ENCODE measurements at regions not wholly inside any gene's neighbourhood (a gene's known extent, or its start where the extent isn't known, plus 50 kb on each side); places are given as distances from the start of the nearest gene placed in this dataset.

DNA sequence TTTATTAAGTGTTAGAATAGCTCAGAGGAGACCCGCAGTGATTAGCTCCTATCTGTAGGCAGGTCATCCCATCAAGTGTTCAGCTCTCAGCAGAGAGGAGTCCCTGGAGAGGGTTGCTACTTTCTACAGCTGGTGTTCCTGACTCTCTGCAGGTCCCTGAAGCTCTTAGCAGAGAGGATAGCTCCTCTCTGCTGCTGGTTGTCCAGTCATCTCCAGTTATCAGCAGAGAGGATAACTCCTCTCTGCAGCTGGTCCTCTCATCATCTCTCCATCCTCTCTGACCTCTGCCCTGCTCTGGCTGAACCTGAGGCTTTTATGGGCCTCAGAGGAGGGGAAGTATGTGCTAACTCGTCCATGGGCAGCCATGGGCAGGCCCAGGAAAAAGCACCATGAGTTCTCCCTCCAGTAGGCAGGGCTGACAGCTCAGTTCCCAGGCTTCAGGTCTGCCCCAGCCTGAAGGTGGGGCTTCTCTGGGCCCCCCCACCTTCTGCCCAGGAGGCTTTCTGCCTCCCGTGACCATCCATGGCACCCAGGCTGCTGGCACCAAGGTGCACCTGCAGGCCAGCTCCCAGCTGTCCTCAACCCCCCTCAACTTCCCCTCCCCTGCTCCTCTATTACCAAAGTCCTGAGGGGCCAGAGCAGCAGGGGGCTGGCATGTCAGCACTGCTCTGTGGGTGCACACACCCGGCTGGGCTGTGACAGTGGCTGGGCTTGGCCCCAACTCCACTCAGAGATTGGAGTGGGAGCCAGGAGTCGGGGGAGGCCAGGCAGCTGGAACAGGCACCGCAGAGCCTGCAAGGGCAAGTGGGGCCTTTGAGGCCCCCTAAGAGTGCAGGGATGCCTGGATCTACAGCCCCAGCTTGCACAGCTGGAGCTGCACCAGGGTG lies 98.9 kb upstream of the FRMD4B start:
- TF ChIP-seq CTCF (IDR thresholded peaks at IDR 0.05; ENCODE audit: poor library complexity) (no peak), EZH2 (IDR thresholded peaks at IDR 0.05; ENCODE audit: borderline replicate concordance) (no peak)

All from hepatocyte (in vitro differentiated cells).